ENCODE measurements at regions not wholly inside any gene's neighbourhood (a gene's known extent, or its start where the extent isn't known, plus 50 kb on each side); places are given as distances from the start of the nearest gene placed in this dataset.

DNA sequence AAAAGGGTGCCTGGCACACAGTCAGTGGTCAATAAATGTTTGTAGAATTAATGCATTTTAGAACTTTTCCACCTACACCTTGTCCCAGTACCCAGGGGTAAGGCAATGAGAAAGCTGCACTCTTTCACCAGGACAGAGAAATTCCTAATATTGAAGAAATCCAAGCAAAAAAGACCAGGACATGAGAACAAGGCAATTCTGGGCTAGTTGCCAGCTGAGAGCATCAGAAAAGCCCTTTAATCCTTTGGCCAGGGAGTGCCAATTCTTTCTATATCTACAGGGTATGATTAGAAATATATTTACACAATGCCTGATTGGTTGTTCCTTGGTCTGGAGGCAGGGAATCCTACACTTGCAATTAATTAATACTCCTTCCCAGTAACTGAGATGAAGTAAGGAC is 492.4 kb upstream of the NFIA start:
- intact Hi-C loops (cut with DNase I) = no loop called here
- DNase-seq (ENCODE audit: low spot score) = no peak

DNA sequence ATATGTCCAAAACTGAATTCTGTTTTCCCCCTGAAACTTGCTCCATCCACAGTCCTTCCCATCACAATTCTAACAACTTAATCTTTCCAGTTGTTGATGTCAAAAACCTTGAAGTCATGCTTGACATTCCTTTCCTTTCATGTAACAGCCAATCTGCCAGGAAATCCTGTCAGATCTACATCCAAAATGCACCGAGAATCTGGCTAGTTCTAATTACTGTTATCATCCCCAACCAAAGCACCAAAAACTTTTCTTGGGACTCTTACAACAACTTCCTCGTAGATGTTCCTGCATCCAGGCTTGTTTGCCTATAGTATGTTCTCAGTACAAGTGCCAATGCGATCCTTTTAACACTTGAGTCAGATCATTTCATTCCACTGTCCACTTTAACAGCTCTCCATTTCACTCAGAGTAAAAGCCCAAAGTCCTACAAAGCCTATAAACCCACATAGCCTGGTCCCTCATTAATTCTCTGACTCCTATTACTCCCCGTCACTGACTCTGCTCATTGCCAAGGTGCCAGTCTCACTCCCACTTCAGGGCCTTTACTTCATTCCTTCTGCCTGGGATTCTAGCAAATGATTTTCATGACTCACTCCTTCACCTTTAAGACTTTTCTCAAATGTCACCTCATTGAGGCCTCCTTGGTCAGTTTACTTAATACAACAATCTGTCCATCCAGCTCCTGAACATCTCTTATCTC is 493.2 kb upstream of the NFIA start:
- no peak for DNase-seq (ENCODE audit: low spot score)
- intact Hi-C loops (cut with DNase I) = no loop called here

DNA sequence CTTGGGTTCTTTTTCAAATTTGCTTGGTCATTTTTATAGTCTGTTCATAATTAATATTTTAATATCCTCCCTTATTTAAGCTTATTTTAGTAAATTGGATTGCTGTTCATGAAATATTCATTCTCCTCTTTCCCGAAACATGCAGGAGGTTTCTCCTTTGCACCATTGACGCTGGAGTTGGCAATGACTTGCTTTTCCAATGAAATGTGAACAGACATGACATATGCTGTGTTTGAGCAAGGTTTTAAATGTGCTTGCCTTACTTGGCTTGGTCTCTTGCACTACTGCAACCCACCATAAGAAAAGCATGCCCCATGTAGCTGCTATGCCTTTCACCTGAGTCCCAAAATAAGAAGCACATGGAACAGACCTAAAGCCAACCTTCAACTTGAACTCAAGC is 498.0 kb upstream of the NFIA start:
- no peak for DNase-seq (ENCODE audit: low spot score)
- intact Hi-C loops (cut with DNase I) = no loop called here

DNA sequence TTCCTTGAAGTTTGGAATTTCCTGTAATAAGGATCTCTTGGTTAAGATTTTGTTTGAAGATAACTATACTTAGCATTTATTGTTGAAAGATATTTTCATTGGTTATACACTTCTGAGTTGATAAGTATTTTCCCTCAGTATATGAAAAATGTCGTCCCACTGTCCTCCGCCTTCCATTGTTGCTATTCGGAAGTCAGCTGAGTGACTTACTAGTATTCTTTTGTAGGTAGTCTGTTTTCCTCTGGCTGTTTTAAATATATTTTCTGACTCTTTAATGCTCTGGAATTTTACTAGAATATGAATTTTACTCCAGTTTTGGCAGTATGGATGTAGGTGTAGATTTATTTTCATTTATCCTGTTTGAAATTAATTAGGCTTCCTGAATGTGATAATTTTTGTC is 498.7 kb upstream of the NFIA start:
- no peak for DNase-seq (ENCODE audit: low spot score)
- intact Hi-C loops (cut with DNase I) = no loop called here

DNA sequence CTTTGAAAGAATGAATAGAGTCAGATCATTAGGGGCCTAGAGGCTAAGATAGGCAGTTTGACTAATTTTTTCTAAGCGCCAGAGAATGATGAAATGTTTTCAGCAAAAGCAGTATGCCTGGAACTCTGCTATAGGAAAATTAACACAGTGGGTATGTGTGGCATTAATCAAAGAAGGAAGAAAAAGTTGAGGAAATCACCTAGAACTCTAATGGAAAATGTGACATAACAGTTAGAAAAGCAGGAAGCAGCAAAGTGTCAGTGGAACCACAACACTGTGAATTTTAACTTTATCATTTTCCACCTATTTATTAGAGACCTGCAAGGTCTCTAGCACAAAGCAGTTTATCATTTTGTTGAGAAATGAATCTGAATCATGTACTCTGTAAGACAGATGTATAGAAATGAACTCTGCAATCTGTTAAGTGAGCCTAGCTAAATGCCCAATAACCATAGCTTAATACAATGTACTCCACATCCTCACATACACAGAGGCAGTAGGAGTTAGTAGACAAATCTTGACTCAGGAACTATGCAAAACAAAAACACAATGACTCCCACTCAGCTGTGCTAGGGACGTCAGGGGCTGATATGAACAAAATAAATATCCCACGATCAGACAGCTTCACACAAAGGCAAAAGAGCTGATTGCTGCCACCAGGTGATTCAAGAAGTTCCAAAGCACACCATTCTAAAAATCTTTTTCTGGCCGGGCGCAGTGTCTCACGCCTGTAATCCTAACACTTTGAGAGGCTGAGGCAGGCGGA is 500.7 kb upstream of the NFIA start:
- intact Hi-C loops (cut with DNase I) = no loop called here
- DNase-seq (ENCODE audit: low spot score) = no peak

DNA sequence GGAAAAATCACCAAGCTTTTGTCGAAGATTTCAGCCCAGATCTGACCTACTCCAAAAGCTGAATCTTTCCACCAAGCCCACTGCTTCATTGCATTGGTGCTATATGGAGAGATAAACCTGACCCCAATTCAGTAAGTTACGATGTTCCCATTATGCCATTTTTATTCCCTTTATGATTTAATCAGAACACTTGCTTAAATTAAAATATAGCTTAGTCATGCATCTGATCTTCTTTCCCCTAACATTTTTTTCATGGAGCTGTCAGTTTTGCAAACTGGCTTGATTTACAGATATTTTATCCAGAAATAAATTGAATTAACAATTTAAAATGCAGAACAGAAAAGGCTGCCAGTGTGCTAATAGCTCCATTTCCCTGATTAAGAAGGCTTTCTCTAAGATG is 503.5 kb upstream of the C1orf87 start:
- no peak for DNase-seq (ENCODE audit: low spot score)
- intact Hi-C loops (cut with DNase I) = no loop called here

DNA sequence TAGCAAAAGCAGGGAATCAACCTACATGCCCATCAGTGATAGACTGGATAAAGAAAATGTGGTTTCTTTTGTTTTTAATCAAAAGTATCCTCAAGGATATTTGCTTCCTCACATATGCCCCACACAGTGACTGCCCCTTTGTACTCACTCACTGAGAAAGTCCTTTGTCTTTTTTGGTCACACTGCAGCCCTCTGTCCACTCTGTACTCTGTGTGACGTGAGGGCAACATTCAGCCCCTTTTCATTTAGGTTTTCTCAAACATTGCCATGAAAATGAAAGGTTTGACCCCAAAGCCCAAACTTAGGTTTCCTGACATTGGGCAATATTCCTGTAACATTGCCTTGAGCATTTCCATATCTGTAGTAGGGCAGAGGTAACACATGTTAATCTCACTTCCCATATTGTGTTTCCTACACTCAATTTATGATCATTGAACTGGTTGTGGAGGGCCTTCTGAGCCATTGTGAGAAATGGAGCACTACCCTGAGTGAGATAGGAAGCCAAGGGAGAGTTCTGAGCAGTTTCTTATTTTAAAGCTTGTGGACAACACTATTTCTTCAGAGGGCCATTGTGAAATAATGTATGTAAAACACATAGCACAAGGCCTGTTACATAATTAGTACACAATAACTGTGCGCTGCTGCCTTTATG is 501.9 kb upstream of the C1orf87 start:
- no peak for DNase-seq (ENCODE audit: low spot score)
- intact Hi-C loops (cut with DNase I) = no loop called here

DNA sequence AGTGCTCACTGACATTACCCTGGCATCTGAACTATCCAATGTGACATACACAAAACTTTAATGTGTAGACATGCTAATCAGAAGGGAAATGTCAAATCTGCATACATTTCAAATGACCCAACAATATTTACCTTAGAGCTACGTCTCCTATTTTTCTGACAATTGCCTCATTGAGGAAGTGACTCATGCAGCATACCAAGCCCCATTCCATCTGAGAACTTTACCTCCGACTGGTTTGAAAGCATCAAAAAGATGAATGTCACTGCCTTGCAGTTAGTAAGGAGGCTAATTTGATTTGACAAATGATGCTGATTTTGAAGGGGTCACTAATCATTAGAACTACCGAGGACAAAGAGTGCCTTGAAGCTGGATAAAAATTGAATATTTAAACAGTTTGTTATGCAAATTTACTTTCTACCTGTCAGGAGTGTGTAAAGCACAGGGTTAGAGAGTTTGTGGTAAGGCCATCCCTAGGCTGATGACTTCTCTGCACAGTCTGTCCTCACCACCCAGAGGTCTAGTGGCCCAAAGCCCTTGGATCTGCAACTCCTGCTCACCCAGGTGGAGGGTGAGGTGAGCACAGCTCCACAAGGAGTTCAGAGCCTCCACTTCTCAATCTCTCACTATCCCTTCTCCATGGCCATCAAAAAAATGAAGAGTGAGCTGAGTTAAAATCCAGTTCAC is 500.3 kb upstream of the C1orf87 start:
- DNase-seq (ENCODE audit: low spot score) = no peak
- intact Hi-C loops (cut with DNase I) = no loop called here

DNA sequence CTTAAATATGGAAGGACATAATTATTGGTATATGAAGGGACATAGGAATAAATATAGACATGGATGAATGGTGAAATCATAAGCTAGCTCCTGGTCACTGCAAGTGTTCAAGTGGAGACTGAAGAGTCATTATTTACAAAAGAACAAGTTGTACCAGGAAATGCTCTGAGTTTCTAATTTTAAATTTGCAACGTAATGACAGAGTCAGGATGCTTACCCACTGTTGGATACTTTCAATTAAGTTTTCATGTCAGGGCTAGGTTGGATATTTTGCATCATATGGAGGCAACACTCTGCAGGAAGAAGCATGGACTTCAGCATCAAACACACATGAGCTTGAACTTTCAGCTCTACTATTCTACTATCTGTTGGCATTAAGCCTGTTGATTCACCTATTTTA is 499.6 kb upstream of the C1orf87 start:
- intact Hi-C loops (cut with DNase I) = no loop called here

DNA sequence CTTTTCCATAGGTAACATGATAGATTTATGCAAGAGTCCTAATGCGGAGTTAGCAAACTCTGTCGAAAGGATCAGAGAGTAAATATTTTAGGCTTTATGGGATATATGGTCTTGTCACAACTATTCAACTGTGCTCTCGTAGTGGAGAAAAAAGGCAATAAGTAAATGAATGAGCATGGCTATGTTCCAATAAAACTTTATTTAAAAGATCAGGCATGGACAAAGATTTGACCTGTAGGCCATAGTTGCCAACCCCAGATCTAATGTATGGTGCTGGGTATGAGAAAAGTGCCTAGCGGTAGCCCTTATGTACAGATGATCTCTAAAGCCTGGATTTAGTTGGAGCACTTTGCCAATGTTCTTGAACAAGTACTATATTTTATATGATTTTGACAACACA is 498.8 kb upstream of the C1orf87 start:
- intact Hi-C loops (cut with DNase I) = no loop called here
- no peak for DNase-seq (ENCODE audit: low spot score)

More for the DNA sequence above, 499.6 kb upstream of the C1orf87 start:
- DNase-seq (ENCODE audit: low spot score) = no peak

DNA sequence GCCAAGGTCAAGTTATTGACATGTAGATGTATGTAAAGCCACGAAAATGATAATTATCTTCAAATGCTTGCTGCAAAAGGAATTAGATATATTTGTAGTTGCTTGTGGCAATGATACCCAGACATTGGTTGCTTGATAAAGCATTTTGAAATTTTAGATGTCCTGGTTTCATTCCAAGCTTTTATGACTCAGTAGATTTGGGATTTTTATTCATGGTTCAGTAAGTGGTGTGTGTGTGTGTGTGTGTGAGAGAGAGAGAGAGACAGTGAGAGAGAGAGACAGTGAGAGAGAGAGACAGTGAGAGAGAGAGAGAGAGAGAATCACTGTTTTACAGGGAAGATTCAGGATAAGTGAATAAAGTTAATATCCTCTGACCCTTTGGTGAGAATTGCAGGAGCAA is 498.2 kb upstream of the C1orf87 start:
- no peak for DNase-seq (ENCODE audit: low spot score)
- intact Hi-C loops (cut with DNase I) = no loop called here

DNA sequence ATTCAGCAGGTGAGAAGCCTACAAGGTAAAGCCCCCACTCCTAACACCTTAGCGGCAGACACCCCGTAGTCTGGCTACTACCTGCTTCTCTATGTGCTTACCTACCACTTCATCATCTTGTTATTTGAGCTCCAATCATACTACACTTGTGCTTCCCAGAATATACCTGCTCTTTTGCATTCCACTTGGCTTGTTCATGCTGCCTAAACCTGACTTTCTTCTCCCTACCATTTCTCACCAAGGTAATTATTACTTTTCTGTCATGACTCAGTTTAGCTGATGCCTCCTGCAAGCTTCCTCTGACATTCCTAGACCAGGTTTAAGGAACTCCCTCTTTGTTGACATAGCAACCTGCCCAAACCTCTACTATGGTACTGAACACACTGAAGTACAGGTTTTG is 495.6 kb upstream of the C1orf87 start:
- intact Hi-C loops (cut with DNase I) = no loop called here
- DNase-seq (ENCODE audit: low spot score) = no peak

DNA sequence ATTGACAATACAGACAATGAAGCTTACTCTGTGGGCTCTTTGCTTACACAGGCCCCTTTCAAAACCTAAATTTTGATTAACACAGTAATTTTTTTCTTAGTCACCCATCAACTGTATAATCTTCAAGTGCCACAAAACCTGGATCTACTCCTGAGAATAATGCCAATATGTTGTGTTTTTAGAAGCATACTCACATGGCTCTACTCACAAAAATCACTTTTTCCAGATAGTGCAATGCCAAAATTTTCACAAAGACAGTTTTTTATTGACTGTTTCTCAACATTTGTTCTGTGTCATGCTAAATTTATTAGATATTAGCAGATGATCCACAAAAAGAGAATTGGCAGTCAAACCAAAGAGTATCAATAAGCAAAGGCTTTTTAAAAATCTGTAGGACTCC is 493.7 kb upstream of the C1orf87 start:
- no peak for DNase-seq (ENCODE audit: low spot score)
- intact Hi-C loops (cut with DNase I) = no loop called here

DNA sequence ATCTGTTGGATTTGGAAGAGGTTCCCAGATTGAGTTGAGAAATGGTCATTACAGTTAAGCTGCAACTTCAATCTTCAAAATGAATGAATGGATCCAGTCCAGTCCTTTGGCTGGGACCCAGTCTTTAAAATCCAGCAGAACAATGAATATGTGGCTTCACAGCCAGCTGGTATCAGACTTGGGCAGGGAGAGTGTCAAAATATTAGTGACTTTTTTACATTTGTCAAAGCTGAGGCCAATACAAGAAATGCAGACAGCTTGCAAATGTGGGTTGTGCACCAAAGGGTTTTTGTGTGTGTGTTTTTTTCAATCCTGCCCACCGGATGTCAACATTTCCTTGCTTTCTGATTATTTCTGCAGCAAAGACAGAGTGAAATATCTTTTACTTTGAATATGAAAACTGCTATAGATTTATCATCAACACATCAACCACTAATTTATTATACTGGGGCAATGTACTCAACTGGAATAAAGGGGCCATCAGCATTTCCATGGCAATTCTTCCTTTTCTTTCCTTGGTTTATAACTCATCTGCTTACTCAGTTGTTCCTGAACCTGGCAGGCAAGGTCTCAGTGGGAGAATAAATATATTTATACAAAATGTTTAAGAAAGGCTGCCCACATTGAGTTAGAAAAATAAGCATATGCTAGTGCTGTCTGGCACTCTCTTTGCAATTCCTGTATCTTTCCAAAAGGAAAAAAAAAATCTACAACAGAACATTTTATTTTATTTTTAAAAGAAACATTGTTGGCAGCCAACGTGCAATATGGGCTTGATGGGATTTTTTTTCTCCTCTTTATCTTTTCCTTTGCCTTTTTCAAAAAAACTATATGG is 491.6 kb upstream of the C1orf87 start:
- DNase-seq (ENCODE audit: low spot score) = no peak
- intact Hi-C loops (cut with DNase I) = no loop called here

DNA sequence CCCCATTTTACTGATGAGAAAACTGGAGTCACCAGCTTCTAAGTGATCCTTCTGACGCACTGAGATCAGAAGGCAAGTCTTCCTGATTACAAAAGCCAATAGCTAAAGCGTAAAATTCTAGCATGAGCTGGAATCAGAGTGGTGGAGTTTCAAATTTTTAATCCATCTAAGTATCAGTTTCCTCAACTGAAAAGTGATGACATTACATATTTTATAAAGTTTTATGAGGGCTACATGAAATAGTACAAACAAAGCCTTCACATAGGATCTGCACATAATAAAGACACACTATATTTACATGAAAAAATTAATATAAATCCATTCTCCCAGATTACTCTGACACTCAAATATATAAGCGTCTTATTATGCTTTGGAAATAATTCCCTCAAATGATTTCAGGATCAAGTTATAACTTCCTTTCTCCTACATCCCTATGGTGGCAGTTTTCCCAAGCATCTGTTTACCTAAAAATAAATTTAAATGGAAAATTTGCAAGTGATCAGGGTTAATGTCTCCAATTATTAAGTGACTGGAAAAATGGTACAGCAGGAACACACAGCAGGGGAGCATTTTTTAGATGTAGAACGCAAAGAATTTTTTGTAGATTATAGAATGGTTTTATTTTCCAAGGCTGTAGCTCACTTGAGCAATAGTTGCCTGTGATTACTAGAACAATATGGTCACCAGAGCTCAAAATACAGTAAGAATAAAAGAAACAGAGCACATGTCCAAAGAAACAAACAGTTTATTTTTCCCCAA is 490.4 kb upstream of the C1orf87 start:
- intact Hi-C loops (cut with DNase I) = no loop called here
- no peak for DNase-seq (ENCODE audit: low spot score)

DNA sequence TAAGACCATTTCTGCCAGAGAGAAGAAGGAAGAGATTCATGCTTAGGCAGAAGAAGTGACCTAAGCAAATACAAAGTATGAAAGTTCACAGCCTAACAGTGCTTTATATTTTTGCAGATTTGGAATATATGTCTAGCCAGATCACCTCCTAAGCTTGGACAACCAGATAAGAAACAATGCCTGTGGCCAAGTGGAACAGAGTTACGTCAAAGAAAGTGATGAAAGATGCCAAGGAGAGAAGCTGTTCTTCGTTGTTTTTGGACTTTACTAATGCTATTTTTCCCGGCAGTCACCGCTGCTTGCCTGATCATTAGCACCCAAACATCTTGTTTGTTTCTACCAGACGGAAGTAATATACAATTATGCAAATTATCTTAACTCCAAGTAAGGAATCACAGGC is 489.2 kb upstream of the C1orf87 start:
- intact Hi-C loops (cut with DNase I) = no loop called here
- no peak for DNase-seq (ENCODE audit: low spot score)

DNA sequence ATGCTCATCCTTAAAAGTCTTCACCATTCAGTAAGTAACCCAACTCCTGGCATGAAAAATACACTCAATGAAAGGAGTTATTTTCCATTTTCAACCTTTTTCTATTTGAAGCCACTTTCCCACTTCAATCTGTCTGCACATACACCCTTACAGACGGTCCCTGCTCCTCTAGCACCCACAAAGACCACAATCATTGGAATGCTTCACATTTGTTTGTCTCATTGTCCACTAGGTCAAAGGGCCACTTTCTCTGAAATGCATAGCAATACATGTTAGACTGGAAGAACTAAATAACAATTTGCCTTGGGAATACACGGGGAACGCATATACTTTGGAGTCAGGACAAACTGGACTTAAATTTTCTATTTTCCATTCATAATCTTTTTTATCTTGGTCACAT is 487.1 kb upstream of the C1orf87 start:
- no peak for DNase-seq (ENCODE audit: low spot score)
- intact Hi-C loops (cut with DNase I) = no loop called here

DNA sequence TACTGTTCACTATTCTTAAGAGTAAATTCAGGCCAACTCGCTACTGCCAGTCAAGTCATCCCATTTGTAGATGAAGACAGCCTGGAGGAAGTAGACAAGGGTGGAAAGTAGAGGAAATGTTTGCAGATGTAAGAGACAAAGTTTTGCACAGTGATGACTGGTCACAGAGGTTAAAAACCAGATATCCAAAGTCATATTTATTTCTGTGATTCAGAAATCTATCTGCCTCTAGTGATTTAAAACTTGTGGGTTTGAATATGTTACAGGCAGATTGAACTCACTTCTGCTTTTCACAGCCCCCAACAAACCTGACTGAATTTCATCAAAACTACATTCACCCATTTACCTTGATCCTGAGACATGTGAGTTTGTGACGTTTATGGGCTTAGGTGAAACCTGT is 484.7 kb upstream of the C1orf87 start:
- no peak for DNase-seq (ENCODE audit: low spot score)
- intact Hi-C loops (cut with DNase I) = no loop called here

DNA sequence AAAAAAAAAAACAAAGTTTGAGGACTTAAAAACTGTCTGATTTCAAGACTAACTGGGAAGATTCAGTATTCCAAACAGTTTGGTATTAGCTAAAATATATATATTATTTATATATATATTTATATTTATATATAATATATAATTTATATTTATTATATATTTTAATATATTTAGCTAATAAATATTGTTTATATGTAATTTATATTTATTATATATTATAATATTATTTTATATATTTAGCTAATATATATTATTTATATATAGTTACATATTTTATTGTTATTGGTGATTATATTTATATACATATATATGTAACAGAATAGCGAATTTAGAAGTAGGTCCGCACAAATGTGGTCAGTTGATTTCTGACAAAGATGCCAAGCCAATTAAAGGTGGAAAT is 480.2 kb upstream of the C1orf87 start:
- intact Hi-C loops (cut with DNase I) = no loop called here
- DNase-seq (ENCODE audit: low spot score) = no peak
